Prostate gland (tissue), 2 donors: ENCODE measurements at regions not wholly inside any gene's neighbourhood (a gene's known extent, or its start where the extent isn't known, plus 50 kb on each side); places are given as distances from the start of the nearest gene placed in this dataset.

ENCODE experiments used
- POLR2A ChIP-seq: fragments of 450-650 bp; IDR thresholded peaks from one replicate; pipeline ENCODE4 v1.6.1; 2016; ENCODE audit warnings: antibody characterized with exemption, mild to moderate bottlenecking
- TF ChIP-seq, protein P1 (sequence below), 4 experiments: fragments of 200-600 bp in 2 of 4; fragments of 450-650 bp in 2 of 4; sonication (generic) in 2 of 4; IDR thresholded peaks; 1 replicate in 3 of 4; 2 replicates in 1 of 4; pipeline ENCODE4 v1.5.1; 2016 to 2019; ENCODE audit warnings: antibody characterized with exemption in 4 of 4, mild to moderate bottlenecking in 2 of 4, moderate library complexity in 2 of 4

DNA sequence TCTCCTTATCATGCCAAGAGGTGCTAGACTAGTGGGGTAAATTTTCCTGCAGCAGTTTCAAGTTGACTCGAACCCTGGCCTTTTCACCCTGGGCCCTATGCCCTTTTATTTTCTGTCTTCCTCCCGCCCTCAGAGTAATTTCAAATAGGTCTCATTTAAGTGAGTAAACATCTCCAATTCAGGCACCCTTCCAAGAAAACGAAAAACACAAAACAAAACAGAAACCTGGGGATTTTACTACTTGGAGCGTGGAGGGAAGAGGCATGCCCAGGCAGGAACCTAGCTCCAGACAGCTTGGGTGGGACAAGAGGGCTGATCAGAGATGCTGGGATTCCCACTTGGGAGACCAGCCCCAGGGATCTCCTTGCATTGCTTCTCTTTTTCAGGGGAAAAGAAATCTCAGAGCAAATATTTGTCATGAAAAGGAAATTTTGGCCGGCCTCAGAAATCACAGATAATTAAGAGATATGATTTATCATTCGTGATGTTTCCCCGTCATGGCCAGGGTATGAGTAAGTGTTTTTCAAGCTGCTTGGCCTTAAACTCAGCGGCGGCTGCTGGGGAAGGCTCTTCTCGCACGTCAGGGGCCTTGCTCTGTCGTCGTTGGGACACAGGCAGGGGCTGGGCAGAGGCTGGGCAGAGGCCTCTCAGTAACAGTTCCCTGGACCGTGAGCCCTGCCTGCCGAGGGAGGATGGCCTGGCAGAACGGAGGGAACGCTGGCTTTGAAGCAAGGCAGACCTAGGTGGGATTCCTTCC lies 248.6 kb upstream of the KLF4 start:
- no peak for TF ChIP-seq POLR2A
- TF ChIP-seq, protein P1, sequence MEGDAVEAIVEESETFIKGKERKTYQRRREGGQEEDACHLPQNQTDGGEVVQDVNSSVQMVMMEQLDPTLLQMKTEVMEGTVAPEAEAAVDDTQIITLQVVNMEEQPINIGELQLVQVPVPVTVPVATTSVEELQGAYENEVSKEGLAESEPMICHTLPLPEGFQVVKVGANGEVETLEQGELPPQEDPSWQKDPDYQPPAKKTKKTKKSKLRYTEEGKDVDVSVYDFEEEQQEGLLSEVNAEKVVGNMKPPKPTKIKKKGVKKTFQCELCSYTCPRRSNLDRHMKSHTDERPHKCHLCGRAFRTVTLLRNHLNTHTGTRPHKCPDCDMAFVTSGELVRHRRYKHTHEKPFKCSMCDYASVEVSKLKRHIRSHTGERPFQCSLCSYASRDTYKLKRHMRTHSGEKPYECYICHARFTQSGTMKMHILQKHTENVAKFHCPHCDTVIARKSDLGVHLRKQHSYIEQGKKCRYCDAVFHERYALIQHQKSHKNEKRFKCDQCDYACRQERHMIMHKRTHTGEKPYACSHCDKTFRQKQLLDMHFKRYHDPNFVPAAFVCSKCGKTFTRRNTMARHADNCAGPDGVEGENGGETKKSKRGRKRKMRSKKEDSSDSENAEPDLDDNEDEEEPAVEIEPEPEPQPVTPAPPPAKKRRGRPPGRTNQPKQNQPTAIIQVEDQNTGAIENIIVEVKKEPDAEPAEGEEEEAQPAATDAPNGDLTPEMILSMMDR (IDR thresholded peaks at IDR 0.05), result no peak
